A549 (cell line): ENCODE measurements at regions not wholly inside any gene's neighbourhood (a gene's known extent, or its start where the extent isn't known, plus 50 kb on each side); places are given as distances from the start of the nearest gene placed in this dataset.

Source experiments
- CTCF ChIP-seq: fragments of >200 bp; sonication (Bioruptor Twin); formaldehyde crosslinking; IDR thresholded peaks from 3 replicates; pipeline ENCODE4 v1.5.1; 2016
- ESRRA ChIP-seq: fragments of 150-350 bp; IDR thresholded peaks from 2 replicates; pipeline ENCODE4 v1.6.1; 2014; ENCODE audit warnings: mild to moderate bottlenecking, low read length, borderline replicate concordance
- HMGXB4 ChIP-seq: fragments of 250-450 bp; sonication (Bioruptor Pico); IDR thresholded peaks from 2 replicates; pipeline ENCODE4 v1.5.0; 2021; ENCODE audit warnings: mild to moderate bottlenecking, moderate library complexity, borderline replicate concordance
- JUNB ChIP-seq: fragments of >200 bp; sonication (Bioruptor Twin); formaldehyde crosslinking; IDR thresholded peaks from 2 replicates; pipeline ENCODE4 v1.6.1; 2016
- POLR2A ChIP-seq: IDR thresholded peaks from 2 replicates; pipeline ENCODE4 v1.6.1; 2012; ENCODE audit warnings: mild to moderate bottlenecking, low read length
- RAD21 ChIP-seq, 2 experiments: fragments of >200 bp in 1 of 2; sonication (Bioruptor Twin) in 1 of 2; formaldehyde crosslinking in 1 of 2; IDR thresholded peaks in 1 of 2; conservative IDR thresholded peaks in 1 of 2; 2 replicates in 1 of 2; 3 replicates in 1 of 2; pipeline ENCODE4 v1.6.1; 2012 to 2018; ENCODE audit warnings: inconsistent platforms in 1 of 2
- REST ChIP-seq: fragments of 200-600 bp; sonication (generic); IDR thresholded peaks from 2 replicates; pipeline ENCODE4 v1.6.1; 2016; ENCODE audit warnings: antibody characterized with exemption, mild to moderate bottlenecking, moderate library complexity

- TF ChIP-seq CTCF, result no peak
- TF ChIP-seq JUNB, result no peak
- no peak for TF ChIP-seq POLR2A
- no peak for TF ChIP-seq HMGXB4 (CRISPR knock-in tag)
- TF ChIP-seq ESRRA, result no peak
- no peak for TF ChIP-seq REST
- TF ChIP-seq RAD21 (conservative IDR thresholded peaks at IDR 0.05 in 1 of 2, IDR thresholded peaks at IDR 0.05 in 1 of 2), result no peak
Measured at GRCh38 chr3:83913381-83913780, 1045.4 kb upstream of the CADM2 start.
